Caco-2 (cell line): ENCODE measurements at regions not wholly inside any gene's neighbourhood (a gene's known extent, or its start where the extent isn't known, plus 50 kb on each side); places are given as distances from the start of the nearest gene placed in this dataset.
A peak's percentile ranks its signal among the peaks of the same experiment; 100 is the strongest.

ENCODE experiments used
- BruUV-seq: library from RNA; stranded (reverse); fragments of 400-500 nt; replicated peaks from 2 replicates; lab custom pipeline; 2021; lab: Mats Ljungman, UMichigan
- CTCF ChIA-PET: fragments of 300-600 bp; sonication (Branson Sonifier 250); formaldehyde crosslinking; loops from one replicate; lab custom pipeline; 2022; ENCODE audit warnings: antibody characterized with exemption; lab: Charles Lee
- POLR2A ChIA-PET: fragments of 300-600 bp; sonication (Branson Sonifier 250); formaldehyde crosslinking; loops from one replicate; lab custom pipeline; 2022; ENCODE audit warnings: antibody characterized with exemption; lab: Charles Lee
- DNase-seq, 2 experiments: peaks; one replicate each; pipeline versions ENCODE4 v3.0.0 to v3.0.0-alpha.2; 2020 to 2022
- H3K27me3 ChIP-seq: replicated peaks from 2 replicates; pipeline ENCODE4 v1.6.0; 2011; ENCODE audit warnings: low read length; ENCODE audit not compliant: control insufficient read depth, insufficient read depth
- H3K36me3 ChIP-seq: 2 replicates; pipeline ENCODE4 v1.5.1; 2011; ENCODE audit warnings: low read length; ENCODE audit not compliant: control insufficient read depth, insufficient read depth
- H3K4me1 ChIP-seq: fragments of 250-450 bp; sonication (Bioruptor Pico); 2 replicates; pipeline ENCODE4 v1.5.1; 2020; ENCODE audit warnings: mild to moderate bottlenecking
- H3K4me3 ChIP-seq: 2 replicates; pipeline ENCODE4 v1.5.1; 2011; ENCODE audit warnings: low read depth, mild to moderate bottlenecking, control low read depth, low read length
- H3K9me3 ChIP-seq: fragments of 250-450 bp; sonication (Bioruptor Pico); 2 replicates; pipeline ENCODE4 v1.5.1; 2020; ENCODE audit warnings: mild to moderate bottlenecking, moderate library complexity
- H3K27ac Mint-ChIP-seq: one replicate; pipeline ENCODE4 v1.8.0; 2022; ENCODE audit warnings: mixed read lengths; ENCODE audit not compliant: unreplicated experiment
- H3K27me3 Mint-ChIP-seq: one replicate; pipeline ENCODE4 v1.8.0; 2022; ENCODE audit warnings: mixed read lengths; ENCODE audit not compliant: insufficient read depth, unreplicated experiment
- H3K36me3 Mint-ChIP-seq: one replicate; pipeline ENCODE4 v1.8.0; 2022; ENCODE audit warnings: mild to moderate bottlenecking, mixed read lengths; ENCODE audit not compliant: insufficient read depth, unreplicated experiment
- H3K4me1 Mint-ChIP-seq: one replicate; pipeline ENCODE4 v1.8.0; 2022; ENCODE audit warnings: low read depth, mixed read lengths; ENCODE audit not compliant: unreplicated experiment
- H3K4me3 Mint-ChIP-seq: one replicate; pipeline ENCODE4 v1.8.0; 2022; ENCODE audit warnings: mild to moderate bottlenecking, moderate library complexity, mixed read lengths; ENCODE audit not compliant: unreplicated experiment
- H3K9me3 Mint-ChIP-seq: one replicate; pipeline ENCODE4 v1.8.0; 2022; ENCODE audit warnings: mixed read lengths; ENCODE audit not compliant: unreplicated experiment
- intact Hi-C: fragments of 100-400 bp; cut with micrococcal nuclease; formaldehyde crosslinking; loops from one replicate; pipeline ENCODE4 v1.10.0; 2022; ENCODE audit not compliant: unreplicated experiment
- TF ChIP-seq, protein P1 (sequence below), 2 experiments: fragments of 200-600 bp in 1 of 2; IDR thresholded peaks; 1 replicate in 1 of 2; 2 replicates in 1 of 2; pipeline versions ENCODE4 v1.5.1 to v1.8.0; 2011 to 2022; ENCODE audit warnings: antibody characterized with exemption in 1 of 2, control low read depth in 1 of 2, inconsistent platforms in 1 of 2, low read depth in 1 of 2, low read length in 1 of 2, mild to moderate bottlenecking in 1 of 2, moderate library complexity in 1 of 2; ENCODE audit not compliant: insufficient read depth in 1 of 2, severe bottlenecking in 1 of 2, unreplicated experiment in 1 of 2

GRCh38 chr1:8097908-8098307 lies 71.8 kb upstream of the ERRFI1 start:
- H3K9me3 ChIP-seq, result no peaks in the 10 kb centered on the region
- Mint-ChIP-seq H3K27me3 (no peaks in the 10 kb centered on the region), H3K9me3 (no peaks in the 10 kb centered on the region), H3K4me3 (no peak overlapping the region), H3K36me3 (peaks cover 5% of the 10 kb centered on the region), H3K4me1 (peaks cover 38% of the 10 kb centered on the region), H3K27ac (peak overlapping the region; percentile 86)
- POLR2A ChIA-PET, result no interaction called here
- BruUV-seq, result TSS peak; percentile 57
- TF ChIP-seq, protein P1, sequence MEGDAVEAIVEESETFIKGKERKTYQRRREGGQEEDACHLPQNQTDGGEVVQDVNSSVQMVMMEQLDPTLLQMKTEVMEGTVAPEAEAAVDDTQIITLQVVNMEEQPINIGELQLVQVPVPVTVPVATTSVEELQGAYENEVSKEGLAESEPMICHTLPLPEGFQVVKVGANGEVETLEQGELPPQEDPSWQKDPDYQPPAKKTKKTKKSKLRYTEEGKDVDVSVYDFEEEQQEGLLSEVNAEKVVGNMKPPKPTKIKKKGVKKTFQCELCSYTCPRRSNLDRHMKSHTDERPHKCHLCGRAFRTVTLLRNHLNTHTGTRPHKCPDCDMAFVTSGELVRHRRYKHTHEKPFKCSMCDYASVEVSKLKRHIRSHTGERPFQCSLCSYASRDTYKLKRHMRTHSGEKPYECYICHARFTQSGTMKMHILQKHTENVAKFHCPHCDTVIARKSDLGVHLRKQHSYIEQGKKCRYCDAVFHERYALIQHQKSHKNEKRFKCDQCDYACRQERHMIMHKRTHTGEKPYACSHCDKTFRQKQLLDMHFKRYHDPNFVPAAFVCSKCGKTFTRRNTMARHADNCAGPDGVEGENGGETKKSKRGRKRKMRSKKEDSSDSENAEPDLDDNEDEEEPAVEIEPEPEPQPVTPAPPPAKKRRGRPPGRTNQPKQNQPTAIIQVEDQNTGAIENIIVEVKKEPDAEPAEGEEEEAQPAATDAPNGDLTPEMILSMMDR (IDR thresholded peaks at IDR 0.05; ENCODE audit: insufficient read depth in 1 of 2, low read depth in 1 of 2, low read length in 1 of 2, severe bottlenecking in 1 of 2, unreplicated experiment in 1 of 2), result no peak
- H3K4me1 ChIP-seq, result peaks cover 46% of the 10 kb centered on the region
- no peak for DNase-seq
- intact Hi-C loops, result loop anchor here (1.0 to 2.0 kb wide), 2 partner anchors 21 to 37 kb away; no protein-coding TSS in a partner anchor
- H3K4me3 ChIP-seq, result no peak overlapping the region
- CTCF ChIA-PET, result no interaction called here
- H3K36me3 ChIP-seq, result no peaks in the 10 kb centered on the region
- no peaks in the 10 kb centered on the region for H3K27me3 ChIP-seq

DNA sequence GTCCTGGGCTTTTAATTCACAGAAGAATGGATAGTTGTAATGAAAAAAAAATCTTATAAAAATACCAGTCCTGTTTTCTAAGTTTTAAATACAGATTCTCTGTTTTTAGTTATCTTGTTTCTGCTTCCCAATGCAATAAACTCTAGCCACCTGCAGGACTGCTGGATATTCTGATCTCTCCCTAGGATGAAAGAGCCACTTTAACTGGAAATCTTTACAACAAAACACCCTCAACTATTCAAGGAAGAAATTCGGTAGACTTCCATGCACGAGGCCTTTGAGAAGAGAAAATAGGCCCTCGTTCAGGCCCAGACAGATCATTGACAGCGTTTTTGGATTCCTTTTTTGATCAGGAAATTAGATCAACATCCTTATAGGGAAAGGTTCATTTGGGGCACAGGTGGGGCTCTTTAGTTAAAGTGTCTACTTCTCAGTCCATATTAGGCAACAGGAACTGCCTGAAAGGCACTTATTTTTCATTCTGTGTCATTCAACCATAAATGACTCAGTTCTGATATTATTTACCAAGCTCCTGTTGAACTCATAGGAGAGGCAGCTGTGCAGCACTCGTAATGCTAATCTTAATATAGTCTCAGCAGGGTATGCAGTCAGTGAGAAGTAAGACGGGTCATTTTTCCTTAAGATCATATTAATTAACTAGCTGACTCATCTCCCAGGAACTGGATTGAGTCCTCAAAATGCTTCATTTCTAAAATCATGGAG lies 71.1 kb upstream of the ERRFI1 start:
- TF ChIP-seq, protein P1 (IDR thresholded peaks at IDR 0.05; ENCODE audit: insufficient read depth in 1 of 2, low read depth in 1 of 2, low read length in 1 of 2, severe bottlenecking in 1 of 2, unreplicated experiment in 1 of 2), result no peak
- DNase-seq, result peak in 1 of 2 experiments; percentile 16
- peak overlapping the region; percentile 86 for H3K27ac Mint-ChIP-seq
- H3K4me3 Mint-ChIP-seq, result peak overlapping the region; percentile 34
- Histone ChIP-seq H3K4me3 (no peak overlapping the region), H3K9me3 (no peaks in the 10 kb centered on the region), H3K4me1 (peaks cover 46% of the 10 kb centered on the region), H3K27me3 (no peaks in the 10 kb centered on the region), H3K36me3 (no peaks in the 10 kb centered on the region)
- no peaks in the 10 kb centered on the region for H3K27me3 Mint-ChIP-seq
- intact Hi-C loops, result loop anchor here (1.0 to 2.0 kb wide), 2 partner anchors 20 to 36 kb away; no protein-coding TSS in a partner anchor
- peaks cover 5% of the 10 kb centered on the region for H3K36me3 Mint-ChIP-seq
- no peaks in the 10 kb centered on the region for H3K9me3 Mint-ChIP-seq
- no TSS peak for BruUV-seq
- H3K4me1 Mint-ChIP-seq, result peaks cover 38% of the 10 kb centered on the region
- ChIA-PET POLR2A (no interaction called here), CTCF (no interaction called here)

DNA sequence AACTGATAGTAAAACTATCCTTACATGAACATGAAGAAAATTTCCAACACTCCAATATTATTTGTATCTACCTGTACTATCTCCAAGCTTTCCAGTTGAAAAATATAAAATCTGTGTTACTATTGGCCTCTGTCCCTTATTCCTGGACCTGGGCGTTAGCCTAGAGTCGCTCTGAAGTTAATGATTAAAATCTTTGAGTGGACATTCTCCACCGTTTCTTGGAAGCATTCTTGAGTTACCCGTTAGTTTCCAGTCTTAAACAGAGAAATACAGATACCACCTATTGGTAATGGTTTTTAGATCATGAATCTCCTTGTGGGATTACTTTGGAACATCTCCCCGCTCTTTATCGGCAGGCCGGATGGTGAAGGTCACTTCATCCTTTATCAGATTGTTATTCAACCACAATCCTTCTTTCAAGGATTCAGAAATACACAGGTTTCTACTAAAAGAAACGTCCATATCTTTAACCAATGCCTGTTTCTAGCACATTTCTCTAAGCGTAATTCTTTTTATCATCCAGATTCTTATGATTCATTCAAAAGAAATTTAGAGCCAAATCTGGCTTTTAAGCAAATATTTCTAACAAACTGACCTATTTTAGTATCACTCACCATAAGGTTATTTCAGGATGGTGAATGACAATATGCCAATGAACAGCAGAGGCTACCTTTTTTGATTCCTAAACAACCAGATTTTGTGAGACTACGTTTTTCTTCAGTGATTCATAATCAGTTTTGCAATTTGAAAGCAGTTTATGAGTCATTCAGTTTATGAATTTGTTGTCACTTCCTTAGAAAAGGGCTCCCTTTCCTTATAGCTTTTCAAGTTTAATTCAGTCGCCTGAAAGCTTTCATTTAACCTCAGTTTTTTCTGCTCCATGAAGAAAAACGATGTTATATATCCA lies 70.2 kb upstream of the ERRFI1 start:
- intact Hi-C loops, result loop anchor here (1.0 to 2.0 kb wide), 2 partner anchors 20 to 35 kb away; no protein-coding TSS in a partner anchor
- no peak for DNase-seq

More for the DNA sequence above, 70.2 kb upstream of the ERRFI1 start:
- POLR2A ChIA-PET, result no interaction called here
- Mint-ChIP-seq H3K4me3 (peak overlapping the region; percentile 38), H3K27ac (peak overlapping the region; percentile 86), H3K36me3 (peaks cover 2% of the 10 kb centered on the region), H3K4me1 (peaks cover 38% of the 10 kb centered on the region), H3K9me3 (no peaks in the 10 kb centered on the region), H3K27me3 (no peaks in the 10 kb centered on the region)
- TF ChIP-seq, protein P1 (IDR thresholded peaks at IDR 0.05; ENCODE audit: insufficient read depth in 1 of 2, low read depth in 1 of 2, low read length in 1 of 2, severe bottlenecking in 1 of 2, unreplicated experiment in 1 of 2), result no peak
- Histone ChIP-seq H3K4me1 (peaks cover 46% of the 10 kb centered on the region), H3K27me3 (no peaks in the 10 kb centered on the region), H3K4me3 (no peak overlapping the region), H3K9me3 (no peaks in the 10 kb centered on the region), H3K36me3 (no peaks in the 10 kb centered on the region)
- CTCF ChIA-PET, result no interaction called here
- no TSS peak for BruUV-seq
